ENCODE measurements at regions not wholly inside any gene's neighbourhood (a gene's known extent, or its start where the extent isn't known, plus 50 kb on each side); places are given as distances from the start of the nearest gene placed in this dataset.

GRCh38 chr4:110292994-110293744 lies 94.8 kb upstream of the ELOVL6 start:
- Histone ChIP-seq H3K27ac (no peak overlapping the region), H3K36me3 (no peaks in the 10 kb centered on the region), H3K4me1 (no peaks in the 10 kb centered on the region), H3K27me3 (no peaks in the 10 kb centered on the region), H3K4me3 (no peak overlapping the region), H3K9me3 (no peaks in the 10 kb centered on the region)
- no peak for TF ChIP-seq POLR2A (IDR thresholded peaks at IDR 0.05)
- TF ChIP-seq POLR2AphosphoS5 (IDR thresholded peaks at IDR 0.05): no peak
- no peak for TF ChIP-seq EP300 (IDR thresholded peaks at IDR 0.05)
- no peak for TF ChIP-seq CTCF (IDR thresholded peaks at IDR 0.05)
- peak in 1 of 2 donors; percentile 44 for DNase-seq
- 89 to 92% methylated on average over 15 to 23 of the region's 23 CpGs for WGBS, 2 donors
- ATAC-seq (ENCODE audit: low FRiP score in 2 of 2): no peak

DNA sequence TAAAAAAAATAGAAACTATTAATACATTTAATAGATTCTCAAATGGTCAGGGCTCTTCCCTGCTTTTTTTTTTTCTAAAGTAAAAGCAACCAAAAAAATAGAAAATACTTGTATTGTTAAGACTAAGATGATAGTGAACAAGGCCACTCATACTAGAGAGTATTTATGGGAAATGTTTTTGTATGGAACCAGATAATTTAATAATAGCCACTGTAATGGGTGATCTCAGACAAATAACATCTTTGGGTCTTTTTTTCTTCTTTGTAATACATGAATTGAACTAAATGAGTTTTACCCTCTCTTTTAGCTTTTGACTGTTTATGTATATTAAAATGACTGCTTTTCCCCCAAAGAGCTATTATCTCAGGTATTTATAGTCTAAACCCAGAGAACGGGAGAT lies 92.1 kb upstream of the ELOVL6 start:
- TF ChIP-seq EP300 (IDR thresholded peaks at IDR 0.05) (no peak), POLR2A (IDR thresholded peaks at IDR 0.05) (no peak), POLR2AphosphoS5 (IDR thresholded peaks at IDR 0.05) (no peak), CTCF (IDR thresholded peaks at IDR 0.05) (no peak)
- ATAC-seq (ENCODE audit: low FRiP score in 2 of 2) (no peak), DNase-seq (no peak)
- Histone ChIP-seq H3K4me3 (no peak overlapping the region), H3K4me1 (no peaks in the 10 kb centered on the region), H3K36me3 (no peaks in the 10 kb centered on the region), H3K9me3 (no peaks in the 10 kb centered on the region), H3K27ac (no peak overlapping the region), H3K27me3 (no peaks in the 10 kb centered on the region)
- 78% methylated on average over 1 of the region's 1 CpG for WGBS, 2 donors

GRCh38 chr4:110289601-110290100 lies 91.2 kb upstream of the ELOVL6 start:
- no peak overlapping the region for H3K4me3 ChIP-seq
- 90 to 91% methylated on average over 2 of the region's 2 CpGs for WGBS, 2 donors

GRCh38 chr4:110287130-110287529 lies 88.7 kb upstream of the ELOVL6 start:
- no peak for TF ChIP-seq POLR2A (IDR thresholded peaks at IDR 0.05)
- no peak for TF ChIP-seq POLR2AphosphoS5 (IDR thresholded peaks at IDR 0.05)
- no peak for TF ChIP-seq EP300 (IDR thresholded peaks at IDR 0.05)
- ATAC-seq (ENCODE audit: low FRiP score in 2 of 2) (no peak), DNase-seq (no peak)
- Histone ChIP-seq H3K27me3 (no peaks in the 10 kb centered on the region), H3K36me3 (no peaks in the 10 kb centered on the region), H3K27ac (no peak overlapping the region), H3K4me1 (no peaks in the 10 kb centered on the region), H3K4me3 (no peak overlapping the region), H3K9me3 (no peaks in the 10 kb centered on the region)
- 40 to 50% methylated on average over 2 of the region's 2 CpGs for WGBS, 2 donors

More at GRCh38 chr4:110289601-110290100, 91.2 kb upstream of the ELOVL6 start:
- Histone ChIP-seq H3K36me3 (no peaks in the 10 kb centered on the region), H3K4me1 (no peaks in the 10 kb centered on the region), H3K9me3 (no peaks in the 10 kb centered on the region), H3K27me3 (no peaks in the 10 kb centered on the region), H3K27ac (no peak overlapping the region)
- no peak for TF ChIP-seq EP300 (IDR thresholded peaks at IDR 0.05)
- TF ChIP-seq POLR2AphosphoS5 (IDR thresholded peaks at IDR 0.05): no peak
- no peak for TF ChIP-seq CTCF (IDR thresholded peaks at IDR 0.05)
- TF ChIP-seq POLR2A (IDR thresholded peaks at IDR 0.05): no peak
- ATAC-seq (ENCODE audit: low FRiP score in 2 of 2) (no peak), DNase-seq (no peak)

DNA sequence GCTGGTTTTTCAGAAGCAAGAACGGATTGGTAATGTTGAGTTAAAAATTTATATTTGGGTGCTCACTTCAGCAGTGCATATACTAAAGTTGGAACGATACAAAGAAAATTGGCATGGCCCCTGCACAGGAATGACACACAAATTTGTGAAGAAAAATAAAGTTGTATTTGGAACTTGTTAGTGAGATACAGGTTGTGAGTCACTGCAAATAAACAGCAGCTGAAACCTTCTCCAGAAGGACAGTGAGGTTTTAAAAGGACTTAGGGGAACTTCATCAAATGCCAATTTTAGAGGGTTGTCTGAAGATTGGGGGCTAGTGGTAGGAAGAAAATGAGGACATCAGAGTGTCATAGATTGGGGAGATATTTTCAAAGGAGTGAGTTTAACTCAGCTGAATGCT lies 79.7 kb upstream of the ELOVL6 start:
- no peak for ATAC-seq (ENCODE audit: low FRiP score in 2 of 2)
- 83 to 91% methylated on average over 2 of the region's 2 CpGs for WGBS, 2 donors

More for the DNA sequence above, 79.7 kb upstream of the ELOVL6 start:
- Histone ChIP-seq H3K4me1 (no peaks in the 10 kb centered on the region), H3K9me3 (no peaks in the 10 kb centered on the region), H3K27ac (no peak overlapping the region), H3K4me3 (no peak overlapping the region), H3K27me3 (no peaks in the 10 kb centered on the region), H3K36me3 (no peaks in the 10 kb centered on the region)
- TF ChIP-seq POLR2A (IDR thresholded peaks at IDR 0.05) (no peak), POLR2AphosphoS5 (IDR thresholded peaks at IDR 0.05) (no peak), EP300 (IDR thresholded peaks at IDR 0.05) (no peak), CTCF (IDR thresholded peaks at IDR 0.05) (no peak)
- no peak for DNase-seq
